ENCODE measurements at regions not wholly inside any gene's neighbourhood (a gene's known extent, or its start where the extent isn't known, plus 50 kb on each side); places are given as distances from the start of the nearest gene placed in this dataset.
"Not testable (repeated sequence)": the region's sequence is repeated elsewhere in the genome, so short reads cannot be mapped to it uniquely, and the experiment has no call there.

DNA sequence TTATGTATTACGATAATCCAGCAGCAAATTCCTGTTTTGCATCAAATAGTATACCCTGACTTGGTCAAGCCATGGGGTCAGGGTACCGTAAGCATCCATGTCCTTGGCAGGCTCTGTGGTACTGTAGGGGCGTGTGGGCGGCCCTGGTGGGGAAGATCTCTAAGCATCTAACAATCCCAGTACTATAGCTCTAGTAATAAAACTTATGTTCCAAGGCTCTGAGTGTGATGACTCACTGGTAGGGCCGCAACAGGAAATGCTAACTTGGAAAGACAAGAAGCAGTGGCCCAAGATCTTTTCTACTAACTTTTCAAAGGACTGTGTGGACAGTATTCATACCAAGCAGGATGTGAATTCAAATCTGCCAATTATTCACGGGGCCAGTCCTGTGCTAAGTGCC is 63.8 kb downstream of the CLEC18A start:
- DNase-seq = not testable (repeated sequence)

DNA sequence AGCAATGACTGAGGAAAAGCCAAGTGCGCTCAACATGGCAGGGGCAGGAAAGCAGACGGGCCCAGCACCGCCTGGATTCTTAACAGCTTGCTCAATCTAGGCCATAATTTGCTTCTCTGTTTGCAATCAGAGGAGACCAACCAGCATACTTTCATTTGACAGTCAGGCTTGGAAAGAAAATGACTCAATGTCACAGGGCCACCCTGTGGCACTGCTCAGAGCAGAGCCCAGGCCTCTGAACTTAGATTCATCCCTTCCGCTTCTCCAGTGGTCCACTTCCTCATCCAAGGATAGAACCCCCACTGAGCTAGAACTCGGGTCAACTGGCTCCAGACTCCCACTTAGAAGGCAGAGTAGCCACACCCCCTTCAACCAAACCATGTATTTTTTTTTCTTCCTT is 65.6 kb downstream of the CLEC18A start:
- DNase-seq = not testable (repeated sequence)

DNA sequence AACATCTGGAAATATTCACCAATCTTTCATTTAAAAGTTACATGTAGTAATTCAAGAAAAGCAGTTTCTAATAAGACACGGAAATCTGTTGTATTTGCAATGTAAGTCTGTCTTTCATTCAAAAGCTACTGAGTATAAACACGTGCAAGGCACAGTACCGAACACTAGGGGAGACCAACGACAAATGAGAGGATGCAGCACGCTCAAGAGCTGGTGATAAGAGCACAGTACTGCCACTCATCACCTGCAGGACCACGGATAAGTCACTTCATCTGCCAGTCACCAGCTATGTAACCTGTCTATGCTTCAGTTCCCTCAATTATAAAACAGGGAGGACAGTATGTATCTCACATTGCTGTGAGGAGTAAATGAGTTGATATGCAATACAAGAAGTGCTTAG is 67.1 kb downstream of the CLEC18A start:
- peak in 1 of 14 donors; percentile 23 for DNase-seq

- DNase-seq = not testable (repeated sequence)
Observed at GRCh38 chr16:70023207-70023606, 72.1 kb downstream of the CLEC18A start.

DNA sequence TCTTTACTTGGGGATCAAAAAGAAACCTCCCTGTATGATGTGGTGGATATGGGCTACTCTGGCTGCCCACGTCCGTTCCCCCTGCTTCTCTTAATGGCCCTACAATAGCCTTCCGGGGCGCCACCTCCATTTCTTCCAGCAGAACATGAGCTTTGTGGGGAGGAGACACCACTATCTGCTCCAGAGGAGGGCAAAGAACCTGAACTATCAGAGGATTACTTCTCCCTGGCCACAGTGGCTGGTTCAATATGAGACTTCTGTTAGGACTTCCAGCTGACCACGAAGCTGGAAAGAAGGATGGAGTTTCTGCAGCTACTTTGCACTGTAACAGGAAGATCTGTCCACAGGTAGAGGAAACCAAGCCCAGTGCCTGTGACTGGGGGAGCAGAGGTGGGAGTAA is 72.8 kb downstream of the CLEC18A start:
- not testable (repeated sequence) for DNase-seq

GRCh38 chr16:70026165-70026854 is 75.2 kb downstream of the CLEC18A start:
- not testable (repeated sequence) for DNase-seq

DNA sequence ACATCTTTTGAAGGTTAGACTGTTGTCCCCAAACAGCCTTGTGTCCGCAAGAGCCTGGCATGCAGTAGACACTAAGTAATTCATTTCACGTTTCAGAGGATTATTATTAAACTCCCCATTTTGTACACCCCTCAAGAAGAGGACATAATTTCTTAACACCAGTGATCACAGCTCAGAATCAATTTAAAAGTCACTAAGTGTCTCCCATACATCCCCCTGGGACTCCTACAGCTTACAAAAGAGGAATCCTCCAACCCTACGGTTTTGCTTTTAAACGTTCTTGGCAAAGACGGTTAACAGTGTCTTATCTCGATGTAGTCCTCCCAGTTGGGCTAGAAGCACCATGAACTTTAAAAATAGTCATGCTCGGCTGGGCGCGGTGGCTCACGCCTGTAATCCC is 81.2 kb upstream of the PDPR start:
- DNase-seq = not testable (repeated sequence)

DNA sequence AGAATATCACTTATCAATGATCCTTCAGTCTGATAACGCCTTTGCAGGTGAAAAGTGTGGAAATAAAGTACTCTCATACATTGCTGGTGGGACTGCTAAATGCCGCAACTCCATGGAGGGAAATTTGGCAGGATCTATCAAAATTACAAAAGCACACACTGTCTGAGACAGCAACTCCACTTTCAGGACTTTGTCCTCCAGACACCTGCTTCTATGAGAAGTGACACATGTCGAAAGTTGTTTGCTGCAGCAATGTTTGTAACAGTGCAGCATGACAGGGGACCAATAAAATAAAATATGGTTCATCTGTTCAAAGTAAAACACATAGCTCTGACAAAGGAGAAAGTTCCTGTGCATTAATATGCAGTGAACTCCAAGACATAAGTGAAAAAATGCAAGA is 76.2 kb upstream of the PDPR start:
- DNase-seq = not testable (repeated sequence)

DNA sequence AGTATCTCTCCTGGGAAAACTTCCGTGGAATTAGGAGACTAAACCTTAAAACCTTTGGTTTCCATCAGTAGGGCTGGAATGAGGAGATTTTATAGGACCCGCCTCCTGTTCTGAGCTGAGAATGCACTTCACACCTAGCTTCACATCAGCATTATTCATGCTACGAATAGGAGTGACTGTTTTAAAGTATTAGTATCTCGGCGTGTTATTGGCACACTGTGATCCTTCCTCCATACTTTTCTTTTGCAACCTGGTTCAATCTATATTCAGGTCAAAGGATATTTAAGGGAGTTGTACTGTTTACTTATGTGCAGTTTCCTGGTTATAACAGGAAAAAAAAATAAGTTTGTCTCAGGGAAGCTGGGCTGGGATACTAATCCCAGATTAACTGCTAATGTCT is 73.6 kb upstream of the PDPR start:
- not testable (repeated sequence) for DNase-seq

DNA sequence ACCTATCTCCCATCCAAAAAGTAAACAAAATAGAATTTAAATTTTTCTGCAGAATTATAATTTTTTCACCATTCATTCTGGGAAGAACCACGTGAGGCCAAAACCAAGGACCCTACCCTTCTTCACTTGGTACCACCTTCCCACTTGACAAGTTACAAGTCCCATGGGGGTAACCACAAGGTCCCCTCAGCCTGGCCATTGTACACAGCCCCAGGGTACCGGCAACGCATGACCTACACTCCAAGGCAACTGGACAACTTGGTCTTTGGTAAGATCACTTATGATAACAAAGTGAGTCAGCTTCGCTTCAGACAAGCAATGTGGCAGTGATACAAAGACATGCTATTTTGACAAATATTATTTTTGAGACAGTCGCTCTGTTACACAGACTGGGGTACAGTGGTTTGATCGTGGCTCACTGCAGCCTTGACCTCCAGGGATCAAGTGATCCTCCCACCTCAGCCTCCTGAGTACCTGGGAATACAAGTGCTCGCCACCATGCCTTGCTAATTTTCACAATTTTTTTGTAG is 70.5 kb upstream of the PDPR start:
- not testable (repeated sequence) for DNase-seq

GRCh38 chr16:70046560-70046959 is 67.6 kb upstream of the PDPR start:
- not testable (repeated sequence) for DNase-seq

DNA sequence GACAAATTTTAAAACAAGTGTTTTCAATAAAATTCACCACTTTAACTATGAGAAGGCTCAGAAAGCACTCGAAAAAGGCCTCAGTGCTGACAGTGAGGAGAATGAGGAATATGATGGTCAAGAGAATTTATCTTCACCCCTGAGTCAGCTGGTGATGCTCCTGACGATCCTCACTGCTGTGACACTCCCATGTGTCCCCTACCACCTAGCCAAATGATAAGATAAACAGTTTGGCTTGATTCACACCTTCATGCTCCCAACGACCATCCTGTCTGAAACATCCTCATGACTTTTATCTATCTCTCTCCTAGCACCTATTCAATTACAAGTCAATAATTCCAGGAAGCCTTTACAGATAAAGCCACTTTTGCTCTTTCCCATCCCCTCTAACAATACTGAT is 66.0 kb upstream of the PDPR start:
- not testable (repeated sequence) for DNase-seq

DNA sequence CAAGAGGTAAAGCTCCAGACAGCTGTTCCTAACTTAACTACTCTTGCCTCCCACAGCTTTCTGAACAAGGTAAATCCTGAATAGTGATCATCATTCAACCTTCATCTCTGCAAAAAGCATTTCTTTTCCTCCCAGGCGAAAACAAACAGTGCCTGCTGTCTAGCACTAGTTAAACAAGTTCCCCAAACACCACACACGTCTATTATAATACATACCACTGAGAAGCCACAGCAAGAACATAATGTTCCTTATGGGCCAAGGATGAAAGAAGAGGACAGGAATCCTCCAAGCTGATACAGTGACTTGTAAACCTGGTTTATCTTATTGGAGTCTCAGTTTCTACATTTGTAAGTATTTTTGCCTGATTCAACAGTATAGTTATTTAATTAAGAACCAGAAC is 56.1 kb upstream of the PDPR start:
- DNase-seq = not testable (repeated sequence)

- not testable (repeated sequence) for DNase-seq
Observed at GRCh38 chr16:70059429-70059828, 54.7 kb upstream of the PDPR start.

DNA sequence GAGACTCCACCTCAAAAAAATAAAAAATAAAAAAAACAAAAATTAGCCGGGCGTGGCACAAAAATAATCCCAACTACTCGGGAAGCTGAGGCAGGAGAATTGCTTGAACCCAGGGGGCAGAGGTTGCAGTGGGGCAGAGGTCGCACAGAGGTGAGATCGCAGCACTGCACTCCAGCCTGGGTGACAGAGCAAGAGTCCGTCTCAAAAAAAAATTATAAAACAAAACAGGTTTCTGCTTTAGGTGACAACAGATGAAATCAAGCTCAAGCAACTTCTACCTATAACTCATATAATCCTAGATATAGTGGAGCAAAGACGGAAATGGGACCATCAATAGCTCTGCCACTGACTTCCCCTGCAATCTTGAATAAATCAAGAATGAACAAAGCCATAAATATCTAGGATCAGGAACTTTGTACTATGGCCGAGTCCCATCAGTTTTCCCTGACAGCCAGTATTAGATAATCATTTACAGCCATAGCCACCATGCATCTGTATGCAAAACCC is 53.6 kb upstream of the PDPR start:
- not testable (repeated sequence) for DNase-seq

DNA sequence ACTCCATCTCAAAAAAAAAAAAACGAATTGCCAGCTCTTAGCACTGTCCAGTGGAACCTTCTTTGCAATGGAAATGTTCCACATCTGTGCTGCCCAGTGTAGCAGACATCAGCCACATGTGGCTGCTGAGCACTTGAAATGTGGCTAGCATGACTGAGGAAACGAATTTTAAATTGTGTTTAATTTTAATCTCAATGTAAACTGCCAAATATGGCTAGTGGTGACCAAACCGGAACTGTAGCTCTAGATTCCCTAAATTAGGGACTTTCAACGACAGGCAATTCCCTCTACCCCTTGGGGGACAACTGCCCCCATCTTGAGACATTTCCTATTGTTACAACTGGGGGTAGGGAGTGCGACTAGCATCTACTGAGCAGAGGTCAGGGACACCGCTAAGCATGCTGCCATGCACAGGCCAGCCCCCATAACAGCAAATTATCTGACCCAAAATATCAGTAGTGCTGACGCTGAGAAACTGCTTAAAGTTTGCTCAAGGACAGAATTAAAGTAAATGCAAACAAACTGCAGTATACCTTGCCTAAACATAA is 52.4 kb upstream of the PDPR start:
- not testable (repeated sequence) for DNase-seq

- DNase-seq = not testable (repeated sequence)
Observed at GRCh38 chr16:70062947-70063346, 51.2 kb upstream of the PDPR start.
